DND-41 (cell line): ENCODE measurements at regions not wholly inside any gene's neighbourhood (a gene's known extent, or its start where the extent isn't known, plus 50 kb on each side); places are given as distances from the start of the nearest gene placed in this dataset.
"Not testable (repeated sequence)": the region's sequence is repeated elsewhere in the genome, so short reads cannot be mapped to it uniquely, and the experiment has no call there.

Source experiments
- ATAC-seq: fragments of 200-7000 bp; cut with Tn5 transposase; 3 replicates; pipeline ENCODE4 v1.9.1; 2021; ENCODE audit warnings: low read depth; ENCODE audit not compliant: insufficient read depth
- DNase-seq: peaks from one replicate; pipeline ENCODE4 v3.0.0-alpha.2; 2020
- H2AFZ ChIP-seq: 2 replicates; pipeline ENCODE4 v1.6.0; 2012; ENCODE audit warnings: low read depth, low read length
- H3K27ac ChIP-seq: 2 replicates; pipeline ENCODE4 v1.5.1; 2012; ENCODE audit warnings: low read length, inconsistent platforms
- H3K27me3 ChIP-seq: fragments of 200-600 bp; sonication (generic); 2 replicates; pipeline ENCODE4 v1.6.0; 2012; ENCODE audit warnings: low read length, mild to moderate bottlenecking, inconsistent platforms; ENCODE audit not compliant: insufficient read depth, poor library complexity
- H3K36me3 ChIP-seq: 2 replicates; pipeline ENCODE4 v1.5.1; 2012; ENCODE audit warnings: low read length, inconsistent platforms; ENCODE audit not compliant: insufficient read depth
- H3K4me1 ChIP-seq: 2 replicates; pipeline ENCODE4 v1.5.1; 2012; ENCODE audit warnings: mild to moderate bottlenecking, low read length; ENCODE audit not compliant: insufficient read depth
- H3K4me2 ChIP-seq: 2 replicates; pipeline ENCODE4 v1.6.0; 2012; ENCODE audit warnings: mild to moderate bottlenecking, moderate library complexity, low read length, inconsistent platforms; ENCODE audit not compliant: insufficient read depth
- H3K4me3 ChIP-seq, 2 experiments: fragments of 200-600 bp in 1 of 2; shearing (Covaris generic) in 1 of 2; 2 replicates each; pipeline ENCODE4 v1.5.1; 2012 to 2016; ENCODE audit warnings: inconsistent platforms in 2 of 2, low read length in 2 of 2, mild to moderate bottlenecking in 2 of 2, low read depth in 1 of 2, moderate library complexity in 1 of 2
- H3K79me2 ChIP-seq: 2 replicates; pipeline ENCODE4 v1.6.0; 2012; ENCODE audit warnings: low read length, inconsistent platforms; ENCODE audit not compliant: insufficient read depth
- H3K9ac ChIP-seq: 2 replicates; pipeline ENCODE4 v1.6.0; 2012; ENCODE audit warnings: low read depth, mild to moderate bottlenecking, inconsistent platforms, low read length, moderate library complexity
- H3K9me3 ChIP-seq: 2 replicates; pipeline ENCODE4 v1.5.1; 2012; ENCODE audit warnings: low read length, moderate library complexity, mild to moderate bottlenecking, inconsistent platforms; ENCODE audit not compliant: insufficient read depth, severe bottlenecking
- H4K20me1 ChIP-seq: 2 replicates; pipeline ENCODE4 v1.6.0; 2012; ENCODE audit warnings: low read length; ENCODE audit not compliant: insufficient read depth
- CTCF ChIP-seq: IDR thresholded peaks from 2 replicates; pipeline ENCODE4 v1.5.1; 2012; ENCODE audit warnings: borderline replicate concordance, low read length, moderate library complexity, mild to moderate bottlenecking; ENCODE audit not compliant: poor library complexity, severe bottlenecking; ENCODE audit errors: extremely low read depth
- EZH2 ChIP-seq: IDR thresholded peaks from 3 replicates; pipeline ENCODE4 v1.6.1; 2012; ENCODE audit warnings: borderline replicate concordance, low read depth, mild to moderate bottlenecking, moderate library complexity, low read length, inconsistent platforms; ENCODE audit not compliant: severe bottlenecking

GRCh38 chr9:111744363-111744762, 50.4 kb downstream of the SHOC1 start:
- H2AFZ ChIP-seq = no peak overlapping the region
- H4K20me1 ChIP-seq = no peaks in the 10 kb centered on the region
- H3K4me3 ChIP-seq = no peak overlapping the region
- TF ChIP-seq EZH2 (no peak), CTCF (no peak)
- no peaks in the 10 kb centered on the region for H3K36me3 ChIP-seq
- H3K4me1 ChIP-seq = no peaks in the 10 kb centered on the region
- no peak overlapping the region for H3K4me2 ChIP-seq
- ATAC-seq (no peak), DNase-seq (no peak)
- H3K9me3 ChIP-seq = no peaks in the 10 kb centered on the region
- no peaks in the 10 kb centered on the region for H3K27me3 ChIP-seq
- H3K9ac ChIP-seq = no peak overlapping the region
- H3K79me2 ChIP-seq = no peaks in the 10 kb centered on the region
- H3K27ac ChIP-seq = no peak overlapping the region

- ATAC-seq = no peak
- no peaks in the 10 kb centered on the region for H3K4me1 ChIP-seq
- H3K9me3 ChIP-seq = no peaks in the 10 kb centered on the region
- no peak overlapping the region for H3K4me3 ChIP-seq
- no peaks in the 10 kb centered on the region for H3K27me3 ChIP-seq
- H2AFZ ChIP-seq = no peak overlapping the region
- no peaks in the 10 kb centered on the region for H4K20me1 ChIP-seq
- no peaks in the 10 kb centered on the region for H3K79me2 ChIP-seq
- TF ChIP-seq EZH2 (no peak), CTCF (no peak)
- H3K27ac ChIP-seq = no peak overlapping the region
- no peaks in the 10 kb centered on the region for H3K36me3 ChIP-seq
- DNase-seq = no peak
- no peak overlapping the region for H3K4me2 ChIP-seq
- H3K9ac ChIP-seq = no peak overlapping the region
Measured at GRCh38 chr9:111743275-111743674, 51.5 kb downstream of the SHOC1 start.

- Histone ChIP-seq H3K79me2 (no peaks in the 10 kb centered on the region), H3K4me3 (no peak overlapping the region), H3K27me3 (no peaks in the 10 kb centered on the region), H3K9ac (no peak overlapping the region), H4K20me1 (no peaks in the 10 kb centered on the region), H3K27ac (no peak overlapping the region), H3K36me3 (no peaks in the 10 kb centered on the region), H3K4me1 (no peaks in the 10 kb centered on the region), H3K9me3 (no peaks in the 10 kb centered on the region), H2AFZ (no peak overlapping the region), H3K4me2 (no peak overlapping the region)
- no peak for TF ChIP-seq EZH2
- no peak for TF ChIP-seq CTCF
- DNase-seq = no peak
- ATAC-seq = no peak
Measured at GRCh38 chr9:111740739-111741138, 54.0 kb downstream of the SHOC1 start.

- no peaks in the 10 kb centered on the region for H3K9me3 ChIP-seq
- no peak for ATAC-seq
- no peaks in the 10 kb centered on the region for H3K4me1 ChIP-seq
- TF ChIP-seq EZH2 = no peak
- no peak for TF ChIP-seq CTCF
- H3K4me3 ChIP-seq = no peak overlapping the region
- H3K79me2 ChIP-seq = no peaks in the 10 kb centered on the region
- no peak overlapping the region for H3K27ac ChIP-seq
- no peaks in the 10 kb centered on the region for H3K27me3 ChIP-seq
- H3K4me2 ChIP-seq = no peak overlapping the region
- H3K36me3 ChIP-seq = no peaks in the 10 kb centered on the region
- no peak overlapping the region for H2AFZ ChIP-seq
- H3K9ac ChIP-seq = no peak overlapping the region
- H4K20me1 ChIP-seq = no peaks in the 10 kb centered on the region
- DNase-seq = no peak
Measured at GRCh38 chr9:111736714-111737113, 58.0 kb downstream of the SHOC1 start.

GRCh38 chr9:111735344-111735743, 59.4 kb downstream of the SHOC1 start:
- H3K9ac ChIP-seq, H3K36me3 ChIP-seq, H3K9me3 ChIP-seq, H3K79me2 ChIP-seq, DNase-seq, H3K4me2 ChIP-seq, ATAC-seq, H3K27me3 ChIP-seq, H3K4me3 ChIP-seq, H3K27ac ChIP-seq, H3K4me1 ChIP-seq, H2AFZ ChIP-seq, H4K20me1 ChIP-seq: not testable (repeated sequence)
